ENCODE measurements at regions not wholly inside any gene's neighbourhood (a gene's known extent, or its start where the extent isn't known, plus 50 kb on each side); places are given as distances from the start of the nearest gene placed in this dataset.

- no peak for TF ChIP-seq PRMT3 (CRISPR knock-in tag; IDR thresholded peaks at IDR 0.05; ENCODE audit: borderline replicate concordance, low read depth)
- TF ChIP-seq NR2C2 (CRISPR knock-in tag; IDR thresholded peaks at IDR 0.05; ENCODE audit: borderline replicate concordance): no peak; the same call in 1 of the 2 replicates
- TF ChIP-seq MXD1 (CRISPR knock-in tag; IDR thresholded peaks at IDR 0.05): no peak
- TF ChIP-seq HCFC1 (IDR thresholded peaks at IDR 0.05; ENCODE audit: low read depth, low read length): no peak
- TF ChIP-seq ARNTL (CRISPR knock-in tag; IDR thresholded peaks at IDR 0.05): no peak
- 0 out of 2 replicates have a peak, but pooled peaks have one; percentile 49 for TF ChIP-seq FOXO4 (CRISPR knock-in tag; conservative IDR thresholded peaks at IDR 0.05)
- 0 out of 2 replicates have a peak, but pooled peaks have one; percentile 42 for TF ChIP-seq RFX3 (CRISPR knock-in tag; IDR thresholded peaks at IDR 0.05)
- TF ChIP-seq RNF2 (conservative IDR thresholded peaks at IDR 0.05; ENCODE audit: low read depth): no peak
- TF ChIP-seq KDM6A (CRISPR knock-in tag; IDR thresholded peaks at IDR 0.05; ENCODE audit: low read depth): 0 out of 2 replicates have a peak, but pooled peaks have one; percentile 7
- TF ChIP-seq ZNF207 (IDR thresholded peaks at IDR 0.05; ENCODE audit: borderline replicate concordance): no peak
- no peak for TF ChIP-seq ZBTB10 (CRISPR knock-in tag; IDR thresholded peaks at IDR 0.05; ENCODE audit: borderline replicate concordance)
- TF ChIP-seq ZMYM2 (CRISPR knock-in tag; IDR thresholded peaks at IDR 0.05): no peak
- 0 out of 2 replicates have a peak, but pooled peaks have one; percentile 4 for TF ChIP-seq MTF2 (CRISPR knock-in tag; IDR thresholded peaks at IDR 0.05; ENCODE audit: borderline replicate concordance)
- TF ChIP-seq PITX1 (CRISPR knock-in tag; IDR thresholded peaks at IDR 0.05): no peak
- TF ChIP-seq, protein P1, sequence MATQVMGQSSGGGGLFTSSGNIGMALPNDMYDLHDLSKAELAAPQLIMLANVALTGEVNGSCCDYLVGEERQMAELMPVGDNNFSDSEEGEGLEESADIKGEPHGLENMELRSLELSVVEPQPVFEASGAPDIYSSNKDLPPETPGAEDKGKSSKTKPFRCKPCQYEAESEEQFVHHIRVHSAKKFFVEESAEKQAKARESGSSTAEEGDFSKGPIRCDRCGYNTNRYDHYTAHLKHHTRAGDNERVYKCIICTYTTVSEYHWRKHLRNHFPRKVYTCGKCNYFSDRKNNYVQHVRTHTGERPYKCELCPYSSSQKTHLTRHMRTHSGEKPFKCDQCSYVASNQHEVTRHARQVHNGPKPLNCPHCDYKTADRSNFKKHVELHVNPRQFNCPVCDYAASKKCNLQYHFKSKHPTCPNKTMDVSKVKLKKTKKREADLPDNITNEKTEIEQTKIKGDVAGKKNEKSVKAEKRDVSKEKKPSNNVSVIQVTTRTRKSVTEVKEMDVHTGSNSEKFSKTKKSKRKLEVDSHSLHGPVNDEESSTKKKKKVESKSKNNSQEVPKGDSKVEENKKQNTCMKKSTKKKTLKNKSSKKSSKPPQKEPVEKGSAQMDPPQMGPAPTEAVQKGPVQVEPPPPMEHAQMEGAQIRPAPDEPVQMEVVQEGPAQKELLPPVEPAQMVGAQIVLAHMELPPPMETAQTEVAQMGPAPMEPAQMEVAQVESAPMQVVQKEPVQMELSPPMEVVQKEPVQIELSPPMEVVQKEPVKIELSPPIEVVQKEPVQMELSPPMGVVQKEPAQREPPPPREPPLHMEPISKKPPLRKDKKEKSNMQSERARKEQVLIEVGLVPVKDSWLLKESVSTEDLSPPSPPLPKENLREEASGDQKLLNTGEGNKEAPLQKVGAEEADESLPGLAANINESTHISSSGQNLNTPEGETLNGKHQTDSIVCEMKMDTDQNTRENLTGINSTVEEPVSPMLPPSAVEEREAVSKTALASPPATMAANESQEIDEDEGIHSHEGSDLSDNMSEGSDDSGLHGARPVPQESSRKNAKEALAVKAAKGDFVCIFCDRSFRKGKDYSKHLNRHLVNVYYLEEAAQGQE (IDR thresholded peaks at IDR 0.05; ENCODE audit: borderline replicate concordance in 1 of 2, low read depth in 1 of 2, low read length in 2 of 2): no peak
- no peak for TF ChIP-seq ARNT2 (CRISPR knock-in tag; IDR thresholded peaks at IDR 0.05; ENCODE audit: low read depth)
- TF ChIP-seq ZNF570 (CRISPR knock-in tag; IDR thresholded peaks at IDR 0.05; ENCODE audit: borderline replicate concordance): peak; percentile 38; the same call in 1 of the 2 replicates
- TF ChIP-seq TIGD3 (CRISPR knock-in tag; IDR thresholded peaks at IDR 0.05; ENCODE audit: borderline replicate concordance): no peak
- no peak for TF ChIP-seq TEAD3 (CRISPR knock-in tag; optimal IDR thresholded peaks at IDR 0.05; ENCODE audit: borderline replicate concordance)
- no peak for TF ChIP-seq ZSCAN30 (CRISPR knock-in tag; IDR thresholded peaks at IDR 0.05)
Measured at GRCh38 chr14:34368971-34369647, 92.9 kb downstream of the SPTSSA start (continued).

Data from HepG2 (cell line).